ENCODE measurements at regions not wholly inside any gene's neighbourhood (a gene's known extent, or its start where the extent isn't known, plus 50 kb on each side); places are given as distances from the start of the nearest gene placed in this dataset.

- no peak overlapping the region for H3K27ac ChIP-seq
- peak; percentile 64 to 65 for DNase-seq (ENCODE audit: low read depth in 1 of 2, low spot score in 2 of 2)
- no peaks in the 10 kb centered on the region for H3K27me3 ChIP-seq (replicated peaks)
- H3K4me3 ChIP-seq = no peak overlapping the region
- peaks cover 48% of the 10 kb centered on the region for H3K4me1 ChIP-seq (replicated peaks)
- H3K9me3 ChIP-seq (replicated peaks) = no peaks in the 10 kb centered on the region
- H3K36me3 ChIP-seq = no peaks in the 10 kb centered on the region
Observed at GRCh38 chr10:31142026-31142425, 110.4 kb upstream of the ZNF438 start.

DNA sequence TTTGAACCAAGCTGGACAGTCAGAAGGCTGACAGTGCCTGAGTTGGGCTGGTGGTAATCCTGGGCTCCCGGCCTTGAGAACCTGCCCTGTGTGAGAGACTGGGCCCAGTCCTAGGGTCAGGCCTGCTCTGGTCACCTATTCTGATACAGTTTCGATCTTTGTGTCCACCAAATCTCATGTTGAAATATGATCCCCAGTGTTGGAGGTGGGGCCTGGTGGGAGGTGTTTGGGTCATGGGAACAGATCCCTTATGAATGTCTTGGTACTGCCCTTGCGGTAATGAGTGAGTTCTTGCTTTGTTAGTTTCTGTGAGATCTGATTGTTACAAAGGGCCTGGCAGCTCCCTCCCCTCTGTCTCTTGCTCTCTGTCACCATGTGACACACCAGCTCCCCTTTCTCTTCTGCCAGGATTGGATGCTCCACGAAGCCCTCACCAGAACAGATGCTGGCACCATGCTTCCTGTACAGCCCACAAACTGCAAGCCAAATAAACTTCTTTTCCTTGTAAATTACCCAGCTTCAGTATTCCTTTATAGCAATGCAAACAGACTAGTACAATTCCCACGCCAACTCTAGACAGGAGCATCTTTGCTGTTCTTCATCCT is 111.8 kb upstream of the ZNF438 start:
- Histone ChIP-seq H3K4me3 (no peak overlapping the region), H3K27me3 (replicated peaks) (no peaks in the 10 kb centered on the region), H3K4me1 (replicated peaks) (peaks cover 46% of the 10 kb centered on the region), H3K9me3 (replicated peaks) (no peaks in the 10 kb centered on the region), H3K27ac (no peak overlapping the region), H3K36me3 (no peaks in the 10 kb centered on the region)
- DNase-seq (ENCODE audit: low read depth in 1 of 2, low spot score in 2 of 2) = peak in 1 of 2 experiments; percentile 33

DNA sequence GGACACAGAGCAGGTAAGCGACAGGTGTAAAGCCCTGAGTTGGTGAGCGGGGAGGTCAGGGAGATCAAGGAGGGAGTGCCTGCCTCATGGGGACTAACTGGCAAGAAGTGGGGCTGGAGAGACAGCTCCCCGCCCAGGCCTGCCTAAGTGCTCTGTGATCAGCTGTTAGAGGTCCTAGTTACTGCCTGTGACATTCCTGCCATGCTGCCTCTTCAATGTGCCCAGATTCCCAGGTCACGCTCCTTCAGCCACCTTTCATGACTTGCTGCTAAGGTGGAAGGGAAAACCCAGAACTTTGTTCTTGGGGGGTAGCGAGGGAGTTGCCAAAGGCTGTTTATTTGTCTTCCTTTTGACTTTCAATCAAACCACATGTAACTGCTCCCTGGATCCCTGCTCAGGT is 114.3 kb upstream of the ZNF438 start:
- H3K27ac ChIP-seq = peak overlapping the region; percentile 8
- H3K9me3 ChIP-seq (replicated peaks) = no peaks in the 10 kb centered on the region

GRCh38 chr10:31146491-31147209 is 115.0 kb upstream of the ZNF438 start:
- no peaks in the 10 kb centered on the region for H3K9me3 ChIP-seq (replicated peaks)
- peak; percentile 79 to 80 for DNase-seq (ENCODE audit: low read depth in 1 of 2, low spot score in 2 of 2)
- H3K36me3 ChIP-seq = no peaks in the 10 kb centered on the region
- H3K27ac ChIP-seq = peak overlapping the region; percentile 8
- H3K27me3 ChIP-seq (replicated peaks) = no peaks in the 10 kb centered on the region
- H3K4me1 ChIP-seq (replicated peaks) = peaks cover 43% of the 10 kb centered on the region
- no peak overlapping the region for H3K4me3 ChIP-seq

More for the DNA sequence above, 114.3 kb upstream of the ZNF438 start:
- no peak overlapping the region for H3K4me3 ChIP-seq
- H3K4me1 ChIP-seq (replicated peaks) = peaks cover 46% of the 10 kb centered on the region
- no peaks in the 10 kb centered on the region for H3K36me3 ChIP-seq
- no peaks in the 10 kb centered on the region for H3K27me3 ChIP-seq (replicated peaks)
- no peak for DNase-seq (ENCODE audit: low read depth in 1 of 2, low spot score in 2 of 2)

- DNase-seq (ENCODE audit: low read depth in 1 of 2, low spot score in 2 of 2) = no peak
- Histone ChIP-seq H3K27ac (peak overlapping the region; percentile 8; the same call in 1 of the 2 replicates), H3K4me3 (no peak overlapping the region), H3K4me1 (replicated peaks) (peaks cover 37% of the 10 kb centered on the region), H3K9me3 (replicated peaks) (no peaks in the 10 kb centered on the region), H3K27me3 (replicated peaks) (no peaks in the 10 kb centered on the region), H3K36me3 (no peaks in the 10 kb centered on the region)
Observed at GRCh38 chr10:31147210-31147608, 115.5 kb upstream of the ZNF438 start.

GRCh38 chr10:31148951-31149350 is 117.3 kb upstream of the ZNF438 start:
- Histone ChIP-seq H3K9me3 (replicated peaks) (no peaks in the 10 kb centered on the region), H3K4me3 (no peak overlapping the region), H3K4me1 (replicated peaks) (peaks cover 24% of the 10 kb centered on the region), H3K27me3 (replicated peaks) (no peaks in the 10 kb centered on the region), H3K36me3 (no peaks in the 10 kb centered on the region), H3K27ac (no peak overlapping the region)
- no peak for DNase-seq (ENCODE audit: low read depth in 1 of 2, low spot score in 2 of 2)

DNA sequence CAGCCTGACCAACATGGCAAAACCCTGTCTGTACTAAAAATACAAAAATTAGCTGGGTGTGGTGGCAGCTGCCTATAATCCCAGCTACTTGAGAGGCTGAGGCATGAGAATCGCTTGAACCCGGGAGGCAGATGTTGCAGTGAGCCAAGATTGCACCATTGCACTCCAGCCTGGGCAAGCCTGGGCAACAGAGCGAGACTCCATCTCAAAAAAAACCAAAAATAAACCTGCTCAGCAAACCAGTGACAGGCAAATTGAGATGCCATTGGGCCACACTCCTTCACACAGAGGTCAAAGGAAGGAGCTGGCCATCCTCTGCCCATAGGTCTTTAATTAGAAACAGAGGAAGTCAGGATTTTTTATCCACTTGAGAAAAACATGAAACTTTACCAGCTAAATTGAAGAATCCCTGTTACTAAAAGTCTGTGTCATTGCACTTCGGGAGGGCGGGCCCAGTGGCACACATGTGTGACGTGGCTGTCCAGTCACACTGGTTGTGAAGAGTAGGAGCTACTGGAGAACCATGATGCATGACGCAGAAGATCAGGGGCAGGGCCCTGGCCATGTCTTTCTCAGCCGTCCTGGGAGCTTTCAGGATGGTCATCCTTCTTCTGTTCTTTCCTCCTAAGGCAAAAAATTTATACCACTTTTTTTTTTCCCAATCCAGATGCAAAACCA is 118.3 kb upstream of the ZNF438 start:
- Histone ChIP-seq H3K4me1 (replicated peaks) (peaks cover 24% of the 10 kb centered on the region), H3K4me3 (no peak overlapping the region), H3K36me3 (no peaks in the 10 kb centered on the region), H3K27me3 (replicated peaks) (no peaks in the 10 kb centered on the region), H3K27ac (no peak overlapping the region), H3K9me3 (replicated peaks) (no peaks in the 10 kb centered on the region)
- DNase-seq (ENCODE audit: low read depth in 1 of 2, low spot score in 2 of 2) = no peak

- Histone ChIP-seq H3K27me3 (replicated peaks) (no peaks in the 10 kb centered on the region), H3K4me1 (replicated peaks) (peaks cover 14% of the 10 kb centered on the region), H3K9me3 (replicated peaks) (no peaks in the 10 kb centered on the region), H3K4me3 (no peak overlapping the region), H3K36me3 (no peaks in the 10 kb centered on the region), H3K27ac (no peak overlapping the region)
- no peak for DNase-seq (ENCODE audit: low read depth in 1 of 2, low spot score in 2 of 2)
Observed at GRCh38 chr10:31151301-31151700, 119.6 kb upstream of the ZNF438 start.

DNA sequence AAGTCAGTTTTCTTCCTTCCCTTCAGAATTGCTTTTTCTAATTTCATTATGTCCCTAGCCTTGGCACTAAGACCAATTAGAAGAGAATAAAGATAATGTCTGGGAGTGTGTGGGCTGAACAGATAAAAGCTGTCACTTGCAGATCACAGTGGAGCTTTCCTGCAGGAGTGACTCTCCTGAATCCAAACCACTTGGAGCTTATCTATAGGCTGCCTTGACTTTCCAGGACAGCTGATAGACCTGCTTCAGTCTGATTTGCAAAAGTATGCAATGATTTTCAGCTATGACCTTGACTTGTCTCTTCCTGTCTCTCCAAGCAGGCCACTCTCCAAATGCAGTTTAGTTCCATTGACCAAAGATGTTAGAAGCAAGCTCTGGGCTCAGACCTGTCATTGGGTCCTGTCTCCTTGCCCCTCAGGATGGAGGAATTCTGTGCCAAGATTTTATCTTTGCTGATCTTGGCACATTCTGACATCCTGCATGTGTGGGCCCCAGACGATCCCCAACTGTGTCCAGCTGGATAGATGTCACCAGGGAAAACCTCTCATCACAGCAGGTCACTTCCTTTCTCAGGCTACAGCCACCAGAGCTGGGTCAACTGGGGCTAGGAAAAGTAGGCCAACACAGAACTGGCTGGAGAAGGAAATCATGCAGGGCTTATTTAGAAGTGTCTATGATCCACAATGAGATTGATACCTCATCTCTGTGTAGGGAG is 120.9 kb upstream of the ZNF438 start:
- Histone ChIP-seq H3K4me1 (replicated peaks) (peaks cover 14% of the 10 kb centered on the region), H3K27ac (no peak overlapping the region), H3K9me3 (replicated peaks) (no peaks in the 10 kb centered on the region), H3K36me3 (no peaks in the 10 kb centered on the region), H3K27me3 (replicated peaks) (no peaks in the 10 kb centered on the region), H3K4me3 (no peak overlapping the region)
- DNase-seq (ENCODE audit: low read depth in 1 of 2, low spot score in 2 of 2) = no peak

- no peak overlapping the region for H3K27ac ChIP-seq
Observed at GRCh38 chr10:31153161-31153560, 121.5 kb upstream of the ZNF438 start.

DNA sequence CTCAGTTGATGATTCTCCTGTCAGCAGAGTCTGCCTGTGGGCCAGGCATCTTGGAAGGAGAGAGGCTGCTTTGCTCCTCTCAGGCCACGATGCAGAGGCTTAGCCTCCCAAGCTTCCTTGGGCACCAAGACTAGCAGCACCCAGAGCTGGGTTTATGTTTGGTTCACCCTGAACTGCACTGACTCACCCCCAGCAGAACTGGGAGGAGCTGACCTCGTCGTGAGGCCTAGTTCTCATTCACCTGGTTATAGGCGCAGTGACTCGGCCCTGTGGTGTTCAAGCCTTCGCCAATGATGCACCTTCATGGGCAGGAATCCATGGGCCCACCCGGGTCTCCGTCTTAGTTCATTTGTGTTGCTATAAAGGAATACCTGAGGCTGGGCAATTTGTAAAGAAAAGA is 122.0 kb upstream of the ZNF438 start:
- no peak overlapping the region for H3K4me3 ChIP-seq

More at GRCh38 chr10:31153161-31153560, 121.5 kb upstream of the ZNF438 start:
- Histone ChIP-seq H3K9me3 (replicated peaks) (no peaks in the 10 kb centered on the region), H3K27me3 (replicated peaks) (no peaks in the 10 kb centered on the region), H3K4me1 (replicated peaks) (peaks cover 20% of the 10 kb centered on the region), H3K4me3 (no peak overlapping the region), H3K36me3 (no peaks in the 10 kb centered on the region)
- no peak for DNase-seq (ENCODE audit: low read depth in 1 of 2, low spot score in 2 of 2)

DNA sequence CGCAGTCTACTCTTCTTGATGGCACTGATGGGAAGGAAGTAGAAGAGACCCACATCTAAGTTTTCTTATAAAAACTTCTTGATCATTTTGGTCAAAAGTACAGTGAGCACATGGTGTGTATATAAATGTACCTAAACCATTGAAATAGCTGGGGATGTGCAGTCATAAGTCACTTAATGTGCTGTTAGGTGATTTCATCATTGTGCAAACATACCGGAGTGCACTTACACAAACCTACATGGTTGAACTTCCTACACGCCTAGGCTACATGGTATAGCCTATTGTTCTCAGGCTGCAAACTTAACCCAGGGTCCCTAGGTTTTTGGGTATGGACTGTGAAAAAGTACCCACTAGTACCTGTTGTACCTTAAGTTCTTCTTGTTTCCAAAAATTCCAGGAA is 123.3 kb upstream of the ZNF438 start:
- no peak overlapping the region for H3K27ac ChIP-seq
- H3K36me3 ChIP-seq = no peaks in the 10 kb centered on the region

More for the DNA sequence above, 122.0 kb upstream of the ZNF438 start:
- Histone ChIP-seq H3K27me3 (replicated peaks) (no peaks in the 10 kb centered on the region), H3K36me3 (no peaks in the 10 kb centered on the region), H3K4me1 (replicated peaks) (peaks cover 21% of the 10 kb centered on the region), H3K27ac (no peak overlapping the region), H3K9me3 (replicated peaks) (no peaks in the 10 kb centered on the region)
- DNase-seq (ENCODE audit: low read depth in 1 of 2, low spot score in 2 of 2) = no peak

DNA sequence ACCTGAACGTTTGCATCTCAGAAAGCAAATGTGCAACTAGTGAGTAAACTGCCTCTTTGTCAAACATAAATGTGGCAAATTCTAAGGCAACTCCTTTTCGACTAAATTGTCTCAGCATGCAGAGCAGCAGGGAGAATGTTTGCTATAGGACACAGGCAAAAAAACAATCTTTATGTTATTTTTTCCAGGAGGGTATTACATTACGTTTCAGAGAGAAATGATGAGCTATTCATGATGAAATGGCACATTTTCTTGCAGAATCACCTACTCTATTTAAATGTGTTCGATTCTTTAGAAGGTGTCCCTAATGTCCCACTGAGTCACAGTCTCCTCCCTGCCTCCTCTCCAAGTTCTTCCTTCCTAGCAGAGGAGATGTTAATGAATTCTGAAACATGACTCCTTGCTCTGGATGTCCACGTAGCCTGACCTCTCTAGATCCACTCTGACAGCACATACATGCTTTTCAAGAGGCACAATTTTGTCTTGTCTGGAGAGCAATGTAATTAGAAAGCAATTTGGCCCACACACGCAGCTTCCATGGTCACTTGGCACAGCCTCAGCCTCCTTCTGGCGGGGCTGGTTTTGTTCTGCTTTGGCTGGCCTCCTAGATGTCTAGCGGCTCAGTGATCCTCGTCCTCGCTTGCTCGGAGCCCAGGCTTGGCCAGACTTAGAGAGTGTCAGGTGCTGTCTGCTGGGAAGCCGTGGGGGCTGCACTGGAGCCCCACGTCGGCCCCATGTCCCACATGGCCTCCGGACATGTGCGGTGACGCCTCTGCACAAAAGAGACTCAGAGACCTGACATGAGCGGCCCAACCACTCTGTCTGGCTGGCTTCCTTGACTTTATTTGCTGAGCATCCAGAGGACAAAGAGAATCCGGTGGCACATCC is 125.7 kb upstream of the ZNF438 start:
- H3K4me3 ChIP-seq = no peak overlapping the region
- H3K4me1 ChIP-seq (replicated peaks) = peaks cover 21% of the 10 kb centered on the region
- H3K36me3 ChIP-seq = no peaks in the 10 kb centered on the region
- no peaks in the 10 kb centered on the region for H3K27me3 ChIP-seq (replicated peaks)
- peak overlapping the region; percentile 74 for H3K27ac ChIP-seq
- no peaks in the 10 kb centered on the region; the same call in 1 of the 2 replicates for H3K9me3 ChIP-seq (replicated peaks)
- DNase-seq (ENCODE audit: low read depth in 1 of 2, low spot score in 2 of 2) = peak; percentile 89 to 94

More for the DNA sequence above, 123.3 kb upstream of the ZNF438 start:
- peaks cover 21% of the 10 kb centered on the region for H3K4me1 ChIP-seq (replicated peaks)
- no peak overlapping the region for H3K4me3 ChIP-seq
- DNase-seq (ENCODE audit: low read depth in 1 of 2, low spot score in 2 of 2) = no peak
- H3K9me3 ChIP-seq (replicated peaks) = no peaks in the 10 kb centered on the region
- H3K27me3 ChIP-seq (replicated peaks) = no peaks in the 10 kb centered on the region

Measured in SJSA1 (cell line).